Body of pancreas (tissue), 4 donors: ENCODE measurements at regions not wholly inside any gene's neighbourhood (a gene's known extent, or its start where the extent isn't known, plus 50 kb on each side); places are given as distances from the start of the nearest gene placed in this dataset.

ENCODE experiments used
- POLR2A ChIP-seq, 3 donors: fragments of 450-650 bp; IDR thresholded peaks; one replicate each; pipeline ENCODE4 v1.6.1; 2016; ENCODE audit warnings: antibody characterized with exemption in 3 of 3, mild to moderate bottlenecking in 2 of 3
- TF ChIP-seq, protein P1 (sequence below), 7 experiments: fragments of 450-650 bp in 4 of 7; fragments of 200-600 bp in 3 of 7; sonication (generic) in 3 of 7; IDR thresholded peaks; one replicate each; pipeline ENCODE4 v1.5.1; 2016 to 2019; ENCODE audit warnings: antibody characterized with exemption in 7 of 7

GRCh38 chr11:95374105-95374504 lies 143.1 kb upstream of the SESN3 start:
- TF ChIP-seq, protein P1, sequence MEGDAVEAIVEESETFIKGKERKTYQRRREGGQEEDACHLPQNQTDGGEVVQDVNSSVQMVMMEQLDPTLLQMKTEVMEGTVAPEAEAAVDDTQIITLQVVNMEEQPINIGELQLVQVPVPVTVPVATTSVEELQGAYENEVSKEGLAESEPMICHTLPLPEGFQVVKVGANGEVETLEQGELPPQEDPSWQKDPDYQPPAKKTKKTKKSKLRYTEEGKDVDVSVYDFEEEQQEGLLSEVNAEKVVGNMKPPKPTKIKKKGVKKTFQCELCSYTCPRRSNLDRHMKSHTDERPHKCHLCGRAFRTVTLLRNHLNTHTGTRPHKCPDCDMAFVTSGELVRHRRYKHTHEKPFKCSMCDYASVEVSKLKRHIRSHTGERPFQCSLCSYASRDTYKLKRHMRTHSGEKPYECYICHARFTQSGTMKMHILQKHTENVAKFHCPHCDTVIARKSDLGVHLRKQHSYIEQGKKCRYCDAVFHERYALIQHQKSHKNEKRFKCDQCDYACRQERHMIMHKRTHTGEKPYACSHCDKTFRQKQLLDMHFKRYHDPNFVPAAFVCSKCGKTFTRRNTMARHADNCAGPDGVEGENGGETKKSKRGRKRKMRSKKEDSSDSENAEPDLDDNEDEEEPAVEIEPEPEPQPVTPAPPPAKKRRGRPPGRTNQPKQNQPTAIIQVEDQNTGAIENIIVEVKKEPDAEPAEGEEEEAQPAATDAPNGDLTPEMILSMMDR (IDR thresholded peaks at IDR 0.05) = no peak
- no peak for TF ChIP-seq POLR2A (IDR thresholded peaks at IDR 0.05)
